C4-2B (cell line): ENCODE measurements at regions not wholly inside any gene's neighbourhood (a gene's known extent, or its start where the extent isn't known, plus 50 kb on each side); places are given as distances from the start of the nearest gene placed in this dataset.
"Not testable (repeated sequence)": the region's sequence is repeated elsewhere in the genome, so short reads cannot be mapped to it uniquely, and the experiment has no call there.

ENCODE experiments used
- H3K27ac ChIP-seq: fragments of 450-650 bp; 2 replicates; pipeline ENCODE4 v1.5.1; 2017
- CTCF ChIP-seq: fragments of 450-650 bp; conservative IDR thresholded peaks from 2 replicates; pipeline ENCODE4 v1.5.1; 2017; ENCODE audit warnings: mild to moderate bottlenecking
- ZFX ChIP-seq: fragments of 450-650 bp; IDR thresholded peaks from 2 replicates; pipeline ENCODE4 v1.6.1; 2017

- TF ChIP-seq ZFX (no peak), CTCF (no peak)
Measured at GRCh38 chr7:123324283-123324682, 124.5 kb upstream of the SLC13A1 start.

GRCh38 chr7:123323689-123324088, 123.9 kb upstream of the SLC13A1 start:
- no peak overlapping the region for H3K27ac ChIP-seq
- TF ChIP-seq ZFX: no peak
- no peak for TF ChIP-seq CTCF

More at GRCh38 chr7:123324283-123324682, 124.5 kb upstream of the SLC13A1 start:
- no peak overlapping the region for H3K27ac ChIP-seq

- H3K27ac ChIP-seq: not testable (repeated sequence)
Measured at GRCh38 chr7:123321578-123321977, 121.8 kb upstream of the SLC13A1 start.

DNA sequence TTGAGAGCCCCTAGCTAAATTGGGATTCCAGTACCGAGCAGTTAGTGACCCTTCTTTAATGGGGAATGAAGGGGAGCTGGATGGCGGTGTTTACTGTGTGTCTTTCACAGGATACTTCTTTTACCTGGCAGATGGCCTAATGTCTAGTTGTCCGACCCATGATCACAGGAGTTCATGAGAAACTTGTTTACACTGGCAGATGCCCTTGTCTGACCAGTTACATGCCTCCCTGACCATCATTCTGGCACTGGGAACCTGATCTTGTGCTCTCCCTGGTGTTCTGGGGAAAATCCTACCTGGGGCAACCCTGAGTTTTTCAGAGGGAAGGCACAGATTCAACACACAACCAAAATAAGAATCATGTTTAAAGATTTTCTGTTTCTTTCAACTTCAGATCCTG, 120.1 kb upstream of the SLC13A1 start:
- no peak overlapping the region; the same call in 1 of the 2 replicates for H3K27ac ChIP-seq
- TF ChIP-seq CTCF (no peak), ZFX (no peak)

DNA sequence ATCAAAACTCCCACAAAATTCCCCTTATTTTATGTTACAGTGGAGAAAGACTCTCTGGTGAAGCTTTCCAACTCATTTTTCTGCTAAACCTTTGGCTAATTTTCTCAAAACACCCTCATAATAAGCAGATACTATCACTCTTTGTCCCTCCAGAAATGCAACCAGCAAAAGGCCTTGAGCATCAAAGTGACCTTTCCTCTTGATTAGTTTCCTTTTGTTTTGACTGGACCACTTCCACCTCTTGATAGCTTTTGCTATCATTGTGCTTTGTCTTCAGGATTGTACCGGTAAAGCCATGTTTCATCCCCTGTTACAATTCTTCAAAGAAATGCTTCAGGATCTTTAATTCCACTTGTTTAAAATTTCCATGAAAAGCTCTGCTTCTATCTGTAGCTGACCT, 115.1 kb upstream of the SLC13A1 start:
- no peak for TF ChIP-seq CTCF
- TF ChIP-seq ZFX: no peak
- H3K27ac ChIP-seq: no peak overlapping the region

GRCh38 chr7:123308254-123308951, 108.6 kb upstream of the SLC13A1 start:
- no peak overlapping the region for H3K27ac ChIP-seq

DNA sequence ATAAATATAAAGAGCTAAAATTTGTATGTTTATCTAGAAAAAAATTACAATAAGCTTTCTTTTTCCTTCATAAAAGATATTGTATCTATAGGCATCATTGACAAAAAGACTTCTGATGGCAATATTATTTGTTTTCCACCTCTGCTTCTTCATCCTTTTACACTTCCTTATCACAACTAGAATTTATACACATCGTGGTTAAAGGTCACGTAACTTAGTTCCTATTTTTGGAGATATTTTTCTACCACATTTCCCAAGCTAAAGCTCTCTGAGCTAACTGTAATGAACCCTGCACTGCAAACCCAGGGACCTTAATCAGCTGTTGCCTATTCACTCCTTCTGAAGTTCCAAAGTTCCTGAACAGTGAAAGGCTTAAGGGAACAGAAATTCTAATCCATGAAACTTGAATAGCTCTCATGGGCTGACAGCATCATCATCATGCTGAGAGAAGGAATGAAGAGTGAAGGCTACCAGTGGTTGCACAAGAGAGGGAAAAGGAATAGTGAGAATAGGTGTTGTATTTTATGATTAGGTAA, 106.1 kb upstream of the SLC13A1 start:
- H3K27ac ChIP-seq: no peak overlapping the region
- TF ChIP-seq ZFX: no peak
- TF ChIP-seq CTCF: no peak

More at GRCh38 chr7:123308254-123308951, 108.6 kb upstream of the SLC13A1 start:
- TF ChIP-seq ZFX: no peak
- no peak for TF ChIP-seq CTCF

DNA sequence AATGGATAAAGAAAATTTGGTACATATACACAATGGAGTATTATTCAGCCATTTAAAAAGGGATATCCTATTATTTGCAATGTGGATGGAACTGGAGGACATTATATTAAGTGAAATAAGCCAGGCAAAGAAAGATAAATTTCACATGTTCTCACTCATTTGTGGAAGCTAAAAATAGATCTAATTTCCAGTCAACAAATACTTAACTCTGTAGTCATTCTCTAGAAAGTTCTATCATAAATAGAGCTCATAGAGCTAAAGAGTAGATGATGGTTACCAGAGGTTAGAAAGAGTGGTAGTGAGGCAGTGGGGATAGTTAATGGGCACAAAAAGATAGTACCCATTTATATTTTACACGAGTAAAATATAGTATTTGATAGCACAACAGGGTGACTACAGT, 104.2 kb upstream of the SLC13A1 start:
- H3K27ac ChIP-seq: no peak overlapping the region
- TF ChIP-seq CTCF: no peak
- no peak for TF ChIP-seq ZFX
